ENCODE measurements at regions not wholly inside any gene's neighbourhood (a gene's known extent, or its start where the extent isn't known, plus 50 kb on each side); places are given as distances from the start of the nearest gene placed in this dataset.

DNA sequence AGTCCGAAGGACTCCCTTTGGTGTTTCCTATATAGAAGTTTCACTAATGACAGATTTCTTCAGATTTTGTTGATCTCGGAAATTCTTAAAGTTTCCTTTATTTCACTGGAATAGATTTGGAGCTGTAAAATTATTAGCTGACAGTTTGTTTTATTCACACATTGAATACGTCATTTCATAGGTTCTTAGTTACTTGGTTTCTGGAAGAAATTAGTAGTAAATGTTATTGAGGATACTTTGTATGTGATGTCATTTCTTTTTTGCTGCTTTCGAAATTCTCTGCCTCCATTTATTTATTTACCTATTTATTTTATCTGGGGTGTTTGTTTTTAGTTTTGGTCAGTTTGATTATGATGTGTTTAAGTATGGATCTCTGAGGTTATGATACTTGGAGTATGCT, 1205.9 kb upstream of the GYPC start:
- no peak overlapping the region for H3K4me3 ChIP-seq (replicated peaks in 1 of 3; ENCODE audit: insufficient read depth in 1 of 3, low read depth in 2 of 3, low read length in 3 of 3)
- no peak overlapping the region for H3K4me2 ChIP-seq (ENCODE audit: low read depth, low read length)
- no peak overlapping the region for H2AFZ ChIP-seq (ENCODE audit: low read length)
- H3K9me3 ChIP-seq (ENCODE audit: low read length), result peaks cover 74% of the 10 kb centered on the region
- no TSS peak for BruUV-seq (replicated peaks)
- peak; percentile 78 for TF ChIP-seq ATF7 (IDR thresholded peaks at IDR 0.05)
- no peak for TF ChIP-seq ATF7 (CRISPR knock-in tag; IDR thresholded peaks at IDR 0.05)
- no peak for TF ChIP-seq ZNF224 (CRISPR knock-in tag; IDR thresholded peaks at IDR 0.05)
- peak; percentile 75 for TF ChIP-seq CREB1 (IDR thresholded peaks at IDR 0.05)
- no peak for TF ChIP-seq CREB1 (CRISPR knock-in tag; IDR thresholded peaks at IDR 0.05)
- 4% methylated on average over 4 of the region's 4 CpGs for WGBS (ENCODE audit: low lambda C conversion rate)
- ChIA-PET POLR2A (no interaction called here), CTCF (ENCODE audit: low intra/inter-chr PET ratio, low total read pairs) (no interaction called here)
- no peaks in the 10 kb centered on the region for H3K36me3 ChIP-seq (replicated peaks in 1 of 2; ENCODE audit: control insufficient read depth in 1 of 2, insufficient read depth in 2 of 2, low read length in 2 of 2)
- in situ Hi-C loops (cut with HindIII; ENCODE audit: extremely low pct_ligation_motif_present, low pct_unique_long_range_greater_than_20kb) (no loop called here), intact Hi-C loops (cut with micrococcal nuclease; ENCODE audit: unreplicated experiment) (no loop called here)
- no peak overlapping the region for H3K9ac ChIP-seq (ENCODE audit: insufficient read depth, low read depth, low read length)
- no peak for DNase-seq (ENCODE audit: low spot score)
- no peaks in the 10 kb centered on the region for H3K4me1 ChIP-seq (ENCODE audit: insufficient read depth, low read length)
- no peaks in the 10 kb centered on the region for H4K20me1 ChIP-seq (ENCODE audit: insufficient read depth, low read length)
- H3K27ac ChIP-seq (ENCODE audit: extremely low read length, insufficient read depth, low read length), result no peak overlapping the region
- FAIRE-seq, result no peak
- no peaks in the 10 kb centered on the region for H3K79me2 ChIP-seq (ENCODE audit: insufficient read depth, low read length)
- no peak for ATAC-seq
- H3K27me3 ChIP-seq (ENCODE audit: control insufficient read depth in 1 of 2, insufficient read depth in 2 of 2, low read length in 2 of 2), result no peaks in the 10 kb centered on the region

DNA sequence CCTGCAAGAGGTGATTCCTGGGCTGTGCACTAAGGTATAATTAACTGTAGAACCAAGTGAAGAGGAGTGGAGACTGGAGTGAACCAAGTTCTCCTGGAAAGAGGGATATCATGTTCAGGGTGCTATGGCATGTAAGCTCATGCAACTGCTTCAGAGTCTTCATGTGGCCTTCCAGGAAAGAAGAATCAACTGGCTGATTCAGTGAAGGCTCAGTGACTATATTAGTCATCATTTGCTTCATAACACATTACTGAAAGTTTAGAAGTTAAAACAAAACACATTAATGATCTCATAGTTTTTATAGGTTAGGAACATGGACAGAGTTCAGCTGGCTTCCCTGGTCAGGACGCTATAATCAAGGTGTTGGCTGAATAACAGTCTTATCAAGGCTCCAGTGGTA, 1200.8 kb upstream of the GYPC start:
- 0% methylated on average over 1 of the region's 1 CpG for WGBS (ENCODE audit: low lambda C conversion rate)
- Histone ChIP-seq H3K27ac (ENCODE audit: extremely low read length, insufficient read depth, low read length) (no peak overlapping the region), H3K79me2 (ENCODE audit: insufficient read depth, low read length) (no peaks in the 10 kb centered on the region), H4K20me1 (ENCODE audit: insufficient read depth, low read length) (no peaks in the 10 kb centered on the region), H3K4me1 (ENCODE audit: insufficient read depth, low read length) (no peaks in the 10 kb centered on the region), H2AFZ (ENCODE audit: low read length) (no peak overlapping the region), H3K9me3 (ENCODE audit: low read length) (peaks cover 68% of the 10 kb centered on the region), H3K9ac (ENCODE audit: insufficient read depth, low read depth, low read length) (no peak overlapping the region), H3K36me3 (replicated peaks in 1 of 2; ENCODE audit: control insufficient read depth in 1 of 2, insufficient read depth in 2 of 2, low read length in 2 of 2) (no peaks in the 10 kb centered on the region), H3K4me2 (ENCODE audit: low read depth, low read length) (no peak overlapping the region), H3K4me3 (replicated peaks in 1 of 3; ENCODE audit: insufficient read depth in 1 of 3, low read depth in 2 of 3, low read length in 3 of 3) (no peak overlapping the region), H3K27me3 (ENCODE audit: control insufficient read depth in 1 of 2, insufficient read depth in 2 of 2, low read length in 2 of 2) (no peaks in the 10 kb centered on the region)
- no TSS peak for BruUV-seq (replicated peaks)
- DNase-seq (ENCODE audit: low spot score) (no peak), ATAC-seq (no peak), FAIRE-seq (no peak)
- intact Hi-C loops (cut with micrococcal nuclease; ENCODE audit: unreplicated experiment) (no loop called here), in situ Hi-C loops (cut with HindIII; ENCODE audit: extremely low pct_ligation_motif_present, low pct_unique_long_range_greater_than_20kb) (no loop called here)
- ChIA-PET POLR2A (no interaction called here), CTCF (ENCODE audit: low intra/inter-chr PET ratio, low total read pairs) (no interaction called here)
- TF ChIP-seq CBX1 (IDR thresholded peaks at IDR 0.05; ENCODE audit: low read depth) (no peak), ZNF124 (CRISPR knock-in tag; IDR thresholded peaks at IDR 0.05) (no peak)

Measured in HepG2 (cell line).